ENCODE measurements at regions not wholly inside any gene's neighbourhood (a gene's known extent, or its start where the extent isn't known, plus 50 kb on each side); places are given as distances from the start of the nearest gene placed in this dataset.
"Not testable (repeated sequence)": the region's sequence is repeated elsewhere in the genome, so short reads cannot be mapped to it uniquely, and the experiment has no call there.

DNA sequence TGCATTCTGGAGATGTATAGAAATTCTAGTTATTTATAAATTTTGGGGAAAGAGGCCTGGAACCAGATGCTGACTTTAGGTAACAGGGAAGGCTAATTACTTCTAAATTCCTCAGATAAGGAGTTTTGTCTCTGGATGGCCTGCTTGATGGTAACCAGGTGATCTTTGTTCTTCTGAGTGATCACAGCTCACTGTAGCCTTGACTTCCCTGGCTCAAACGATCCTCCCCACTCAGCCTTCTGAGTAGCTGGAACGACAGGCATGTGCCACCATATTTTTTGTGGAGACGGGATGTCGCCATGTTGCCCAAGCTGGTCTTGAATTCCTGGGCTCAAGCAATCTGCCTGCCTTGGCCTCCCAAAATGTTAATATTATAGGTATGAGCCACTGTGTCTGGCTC, 54.4 kb upstream of the MSH6 start:
- TF ChIP-seq, protein P1, sequence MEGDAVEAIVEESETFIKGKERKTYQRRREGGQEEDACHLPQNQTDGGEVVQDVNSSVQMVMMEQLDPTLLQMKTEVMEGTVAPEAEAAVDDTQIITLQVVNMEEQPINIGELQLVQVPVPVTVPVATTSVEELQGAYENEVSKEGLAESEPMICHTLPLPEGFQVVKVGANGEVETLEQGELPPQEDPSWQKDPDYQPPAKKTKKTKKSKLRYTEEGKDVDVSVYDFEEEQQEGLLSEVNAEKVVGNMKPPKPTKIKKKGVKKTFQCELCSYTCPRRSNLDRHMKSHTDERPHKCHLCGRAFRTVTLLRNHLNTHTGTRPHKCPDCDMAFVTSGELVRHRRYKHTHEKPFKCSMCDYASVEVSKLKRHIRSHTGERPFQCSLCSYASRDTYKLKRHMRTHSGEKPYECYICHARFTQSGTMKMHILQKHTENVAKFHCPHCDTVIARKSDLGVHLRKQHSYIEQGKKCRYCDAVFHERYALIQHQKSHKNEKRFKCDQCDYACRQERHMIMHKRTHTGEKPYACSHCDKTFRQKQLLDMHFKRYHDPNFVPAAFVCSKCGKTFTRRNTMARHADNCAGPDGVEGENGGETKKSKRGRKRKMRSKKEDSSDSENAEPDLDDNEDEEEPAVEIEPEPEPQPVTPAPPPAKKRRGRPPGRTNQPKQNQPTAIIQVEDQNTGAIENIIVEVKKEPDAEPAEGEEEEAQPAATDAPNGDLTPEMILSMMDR (conservative IDR thresholded peaks at IDR 0.05): no peak
- no peak overlapping the region for H3K27ac ChIP-seq

DNA sequence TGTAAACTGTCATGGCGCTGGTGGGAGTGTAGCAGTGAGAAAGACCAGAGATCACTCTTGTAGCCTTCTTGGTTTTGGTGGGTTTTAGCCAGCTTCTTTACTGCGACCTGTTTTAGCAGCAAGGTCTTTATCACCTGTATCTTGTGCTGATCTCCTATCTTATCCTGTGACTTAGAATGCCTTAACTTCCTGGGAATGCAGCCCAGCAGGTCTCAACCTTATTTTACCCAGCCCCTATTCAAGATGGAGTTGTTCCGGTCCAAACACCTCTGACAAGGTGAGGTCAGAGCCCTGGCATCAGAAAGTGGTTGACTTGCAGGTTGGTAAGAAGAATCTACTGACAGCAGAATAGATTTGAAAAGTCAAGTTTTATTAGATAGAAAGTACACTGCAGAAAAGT, 55.0 kb upstream of the MSH6 start:
- TF ChIP-seq, protein P1 (conservative IDR thresholded peaks at IDR 0.05): no peak
- no peak overlapping the region for H3K27ac ChIP-seq

DNA sequence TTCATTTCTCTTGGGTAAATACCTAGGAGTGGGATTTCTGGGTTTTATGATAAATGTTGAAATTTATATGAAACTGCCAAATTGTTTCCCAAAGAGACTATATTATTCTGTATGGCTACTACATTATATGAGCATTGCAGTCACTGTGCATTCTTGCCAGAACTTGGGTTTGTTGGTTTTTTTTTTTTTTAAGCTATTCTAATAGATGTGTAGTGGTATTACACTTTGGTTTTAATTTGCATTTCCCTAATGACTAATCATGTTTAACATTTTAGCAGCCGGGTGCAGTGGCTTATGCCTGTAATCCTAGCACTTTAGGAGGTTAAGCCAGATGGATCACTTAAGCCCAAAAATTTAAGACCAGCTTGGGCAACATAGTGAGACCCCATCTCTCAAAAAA, 56.0 kb upstream of the MSH6 start:
- H3K27ac ChIP-seq: not testable (repeated sequence)

DNA sequence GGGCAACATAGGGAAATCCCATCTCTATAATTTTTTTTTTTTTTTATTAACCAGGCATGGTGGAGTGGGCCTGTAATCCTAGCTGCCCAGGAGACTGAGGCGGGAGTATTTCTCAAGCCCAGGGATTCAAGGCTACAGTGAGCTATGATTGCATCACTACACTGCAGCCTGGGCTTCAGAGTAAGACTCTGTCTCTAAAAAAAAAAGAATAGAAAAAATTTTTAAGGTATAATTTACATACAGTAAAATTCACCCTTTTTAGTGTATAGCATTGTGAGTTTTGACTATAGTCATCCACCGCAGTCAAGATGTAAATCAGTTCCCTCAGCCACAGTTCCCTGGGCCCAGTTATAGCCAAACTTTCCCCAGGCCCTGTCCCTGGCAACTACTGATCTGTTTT, 57.1 kb upstream of the MSH6 start:
- H3K27ac ChIP-seq: no peak overlapping the region

DNA sequence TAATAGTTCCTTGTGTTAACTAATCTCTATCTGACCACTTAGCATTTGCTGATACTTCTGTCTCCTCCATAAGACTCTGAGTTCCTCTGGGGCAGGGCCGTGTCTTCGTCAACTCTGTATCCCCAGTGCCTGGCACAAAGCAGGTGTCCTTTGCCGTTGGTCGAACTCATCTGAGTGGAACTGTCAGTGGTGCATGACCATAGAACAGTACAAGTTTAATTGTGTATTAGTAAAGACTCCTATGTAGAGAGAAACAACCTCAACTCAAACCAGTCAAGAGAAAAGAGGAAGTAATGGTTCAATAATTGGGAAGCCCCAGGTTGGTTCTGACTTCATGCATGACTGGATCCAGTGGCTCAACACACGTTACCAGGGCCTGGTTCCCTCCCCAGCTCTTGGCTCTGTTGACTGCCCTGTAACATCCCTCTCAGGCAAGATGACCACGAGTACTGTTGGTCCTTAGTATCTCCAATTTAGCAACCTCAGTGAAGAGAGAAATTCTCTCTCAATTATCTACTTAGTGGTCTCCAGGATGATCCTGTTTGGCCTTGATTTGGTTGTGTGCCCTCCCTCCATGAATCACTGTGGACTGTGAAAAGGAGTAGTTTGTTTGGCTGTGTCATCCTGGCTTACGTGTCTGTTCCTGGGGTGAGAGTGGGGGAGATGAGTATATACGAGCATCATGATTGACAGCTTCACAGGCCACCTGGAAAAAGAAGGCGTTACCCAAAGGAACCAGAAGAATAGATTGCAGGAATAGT, 58.5 kb upstream of the MSH6 start:
- TF ChIP-seq, protein P1 (conservative IDR thresholded peaks at IDR 0.05): no peak
- H3K27ac ChIP-seq: no peak overlapping the region

More for the DNA sequence above, 57.1 kb upstream of the MSH6 start:
- TF ChIP-seq, protein P1 (conservative IDR thresholded peaks at IDR 0.05): no peak

DNA sequence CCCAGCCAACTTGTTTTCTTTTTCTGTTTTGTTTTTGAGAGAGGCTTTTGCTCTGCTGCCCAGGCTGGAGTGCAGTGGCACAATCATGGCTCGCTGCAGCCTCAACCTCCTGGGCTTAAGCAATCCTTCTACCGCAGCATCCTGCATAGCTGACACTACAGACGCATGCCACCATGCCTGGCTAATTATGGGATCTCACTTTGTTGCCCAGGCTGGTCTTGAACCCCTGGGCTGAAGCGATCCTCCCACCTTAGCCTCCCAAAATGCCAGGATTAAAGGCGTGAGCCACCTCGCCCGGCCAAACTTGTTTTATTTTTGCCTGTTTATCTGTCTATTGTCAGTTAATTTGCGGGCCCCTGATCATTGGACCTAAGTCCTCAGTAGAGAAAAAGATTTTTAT, 61.6 kb upstream of the MSH6 start:
- TF ChIP-seq, protein P1 (conservative IDR thresholded peaks at IDR 0.05): no peak
- no peak overlapping the region for H3K27ac ChIP-seq

DNA sequence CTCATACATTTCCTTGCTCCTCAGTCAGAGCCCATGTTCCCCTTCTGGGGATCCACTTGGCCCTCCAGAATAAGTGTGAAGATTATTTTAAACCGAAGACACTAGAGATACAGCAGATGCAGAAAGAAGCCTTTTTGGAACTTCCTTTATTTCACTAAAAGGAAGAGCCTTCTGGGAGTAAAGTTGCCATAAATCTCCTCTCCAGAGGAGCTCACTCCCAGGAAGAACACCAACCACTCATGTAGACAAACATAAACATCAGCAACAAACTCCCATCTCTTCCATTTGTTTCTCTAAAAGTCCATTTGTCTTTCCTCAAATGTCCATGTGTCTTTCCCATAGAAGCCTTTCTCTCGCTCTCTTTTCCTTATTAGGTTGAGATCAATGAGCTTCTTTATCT, 62.4 kb upstream of the MSH6 start:
- no peak overlapping the region for H3K27ac ChIP-seq
- TF ChIP-seq, protein P1 (conservative IDR thresholded peaks at IDR 0.05): no peak

DNA sequence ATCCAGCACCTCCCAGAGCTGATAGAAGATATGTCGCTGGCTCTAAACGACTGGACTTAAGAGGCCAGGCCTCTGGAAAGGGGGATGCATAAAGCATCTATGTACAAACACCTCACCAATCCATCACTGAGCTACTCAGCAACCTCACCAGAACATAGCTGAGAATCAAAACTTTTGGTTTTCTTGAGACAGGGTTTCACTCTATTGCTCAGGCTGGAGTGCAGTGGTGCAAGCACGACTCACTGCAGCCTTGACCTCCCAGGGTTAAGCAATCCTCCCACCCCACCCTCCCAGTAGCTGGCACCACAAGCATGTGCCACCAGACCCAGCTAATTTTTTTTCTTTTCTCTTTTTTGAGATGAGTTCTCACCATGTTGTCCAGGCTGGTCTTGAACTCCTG, 62.9 kb upstream of the MSH6 start:
- no peak overlapping the region for H3K27ac ChIP-seq
- TF ChIP-seq, protein P1 (conservative IDR thresholded peaks at IDR 0.05): no peak
